Peyer's patch (tissue), 4 donors: ENCODE measurements at regions not wholly inside any gene's neighbourhood (a gene's known extent, or its start where the extent isn't known, plus 50 kb on each side); places are given as distances from the start of the nearest gene placed in this dataset.

Experiments
- CTCF ChIP-seq, 6 experiments: fragments of 450-650 bp in 4 of 6; fragments of 200-600 bp in 2 of 6; sonication (generic) in 1 of 6; IDR thresholded peaks; one replicate each; pipeline ENCODE4 v1.5.1; 2017 to 2019; ENCODE audit warnings: antibody characterized with exemption in 6 of 6, mild to moderate bottlenecking in 3 of 6, moderate library complexity in 1 of 6
- POLR2A ChIP-seq, 2 donors: fragments of 450-650 bp; IDR thresholded peaks; one replicate each; pipeline ENCODE4 v1.5.1; 2017; ENCODE audit warnings: antibody characterized with exemption in 2 of 2, mild to moderate bottlenecking in 2 of 2, moderate library complexity in 2 of 2

DNA sequence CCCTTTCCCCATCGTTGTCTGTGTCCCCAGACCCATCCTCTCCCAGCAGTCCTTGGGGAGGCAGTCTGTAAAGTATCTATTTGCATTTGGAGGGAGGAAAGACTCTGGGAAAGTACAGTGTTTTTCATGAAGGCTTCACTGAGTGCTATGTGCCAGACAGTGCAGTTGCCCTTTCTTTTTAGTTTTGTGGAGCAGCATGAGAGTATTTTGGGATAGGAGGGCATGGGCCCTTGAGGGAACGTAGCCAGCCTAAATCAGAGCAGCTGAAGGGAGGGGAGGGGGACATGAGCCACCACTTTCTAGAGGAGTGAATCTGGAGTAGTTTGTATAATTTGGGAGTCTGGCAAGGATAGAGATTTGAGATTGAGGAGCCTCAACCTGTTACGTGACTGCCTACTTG lies 404.0 kb upstream of the KAZN start:
- TF ChIP-seq CTCF (IDR thresholded peaks at IDR 0.05), result no peak
- no peak for TF ChIP-seq POLR2A (IDR thresholded peaks at IDR 0.05)
